ENCODE measurements at regions not wholly inside any gene's neighbourhood (a gene's known extent, or its start where the extent isn't known, plus 50 kb on each side); places are given as distances from the start of the nearest gene placed in this dataset.
"Not testable (repeated sequence)": the region's sequence is repeated elsewhere in the genome, so short reads cannot be mapped to it uniquely, and the experiment has no call there.

DNA sequence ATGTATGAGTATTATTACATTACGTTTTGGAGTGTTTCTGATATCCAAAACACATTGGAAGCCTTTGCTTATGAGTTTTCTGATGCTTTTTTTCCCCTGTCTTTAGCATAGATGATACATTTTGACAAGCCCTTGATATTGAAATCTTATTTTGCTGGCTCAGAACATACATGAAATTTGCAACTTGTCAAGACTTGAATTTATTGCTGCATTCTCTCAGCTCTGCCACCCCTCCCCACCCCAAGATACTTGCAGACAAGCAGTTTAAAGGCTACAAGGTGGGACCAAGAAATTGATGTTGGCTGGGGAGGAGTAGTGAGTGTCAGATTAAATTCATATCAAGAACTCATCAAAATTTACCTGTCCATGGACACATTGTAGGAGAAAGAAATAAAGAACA, 160.2 kb downstream of the GJA1 start:
- Histone ChIP-seq H3K27ac (no peak overlapping the region), H3K4me2 (no peak overlapping the region), H3K79me2 (ENCODE audit: low read depth) (no peaks in the 10 kb centered on the region), H4K20me1 (ENCODE audit: low read depth) (no peaks in the 10 kb centered on the region), H3K9ac (no peak overlapping the region), H3F3A (ENCODE audit: low read depth) (no peaks in the 10 kb centered on the region), H3K36me3 (no peaks in the 10 kb centered on the region), H3K9me3 (ENCODE audit: low read depth) (no peaks in the 10 kb centered on the region), H3K27me3 (no peaks in the 10 kb centered on the region), H2AFZ (replicated peaks) (no peak overlapping the region), H3K4me3 (no peak overlapping the region), H3K4me1 (no peaks in the 10 kb centered on the region)
- Mint-ChIP-seq H3K4me3 (no peak overlapping the region), H3K27ac (no peak overlapping the region), H3K27me3 (ENCODE audit: insufficient read depth, low read depth) (no peaks in the 10 kb centered on the region), H3K36me3 (no peaks in the 10 kb centered on the region), H3K4me1 (peaks cover 17% of the 10 kb centered on the region), H3K9me3 (peaks cover 5% of the 10 kb centered on the region)
- no peak for DNase-seq (ENCODE audit: low spot score)
- TF ChIP-seq EZH2phosphoT487 (IDR thresholded peaks at IDR 0.05) (no peak), EZH2 (IDR thresholded peaks at IDR 0.05) (no peak)
- TF ChIP-seq, protein P1, sequence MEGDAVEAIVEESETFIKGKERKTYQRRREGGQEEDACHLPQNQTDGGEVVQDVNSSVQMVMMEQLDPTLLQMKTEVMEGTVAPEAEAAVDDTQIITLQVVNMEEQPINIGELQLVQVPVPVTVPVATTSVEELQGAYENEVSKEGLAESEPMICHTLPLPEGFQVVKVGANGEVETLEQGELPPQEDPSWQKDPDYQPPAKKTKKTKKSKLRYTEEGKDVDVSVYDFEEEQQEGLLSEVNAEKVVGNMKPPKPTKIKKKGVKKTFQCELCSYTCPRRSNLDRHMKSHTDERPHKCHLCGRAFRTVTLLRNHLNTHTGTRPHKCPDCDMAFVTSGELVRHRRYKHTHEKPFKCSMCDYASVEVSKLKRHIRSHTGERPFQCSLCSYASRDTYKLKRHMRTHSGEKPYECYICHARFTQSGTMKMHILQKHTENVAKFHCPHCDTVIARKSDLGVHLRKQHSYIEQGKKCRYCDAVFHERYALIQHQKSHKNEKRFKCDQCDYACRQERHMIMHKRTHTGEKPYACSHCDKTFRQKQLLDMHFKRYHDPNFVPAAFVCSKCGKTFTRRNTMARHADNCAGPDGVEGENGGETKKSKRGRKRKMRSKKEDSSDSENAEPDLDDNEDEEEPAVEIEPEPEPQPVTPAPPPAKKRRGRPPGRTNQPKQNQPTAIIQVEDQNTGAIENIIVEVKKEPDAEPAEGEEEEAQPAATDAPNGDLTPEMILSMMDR (IDR thresholded peaks at IDR 0.05), result no peak

DNA sequence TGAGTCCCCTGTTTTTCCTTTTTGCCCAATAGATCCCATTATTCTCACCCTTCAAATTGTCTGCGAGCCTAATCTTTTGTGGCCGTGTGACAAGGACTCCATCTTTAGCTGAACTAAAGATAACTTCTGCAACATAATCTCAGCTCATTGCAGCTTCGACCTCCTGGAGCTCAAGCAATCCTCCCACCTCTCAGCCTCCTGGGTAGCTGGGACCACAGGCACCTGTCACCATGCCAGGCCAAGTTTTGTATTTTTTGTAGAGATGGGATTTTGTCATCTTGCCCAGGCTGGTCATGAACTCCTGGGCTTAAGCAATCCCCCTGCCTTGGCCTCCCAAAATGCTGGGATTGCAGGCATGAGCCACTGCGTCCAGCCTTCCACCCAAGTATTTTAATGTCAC, 161.0 kb downstream of the GJA1 start:
- no peak overlapping the region for H3K27ac Mint-ChIP-seq
- Histone ChIP-seq H3K4me2 (no peak overlapping the region), H3K9me3 (ENCODE audit: low read depth) (no peaks in the 10 kb centered on the region), H3K79me2 (ENCODE audit: low read depth) (no peaks in the 10 kb centered on the region), H4K20me1 (ENCODE audit: low read depth) (no peaks in the 10 kb centered on the region), H3K4me1 (no peaks in the 10 kb centered on the region), H3K27ac (no peak overlapping the region), H3F3A (ENCODE audit: low read depth) (no peaks in the 10 kb centered on the region), H2AFZ (replicated peaks) (no peak overlapping the region), H3K27me3 (no peaks in the 10 kb centered on the region), H3K9ac (no peak overlapping the region), H3K4me3 (no peak overlapping the region), H3K36me3 (no peaks in the 10 kb centered on the region)
- TF ChIP-seq EZH2 (IDR thresholded peaks at IDR 0.05) (no peak), EZH2phosphoT487 (IDR thresholded peaks at IDR 0.05) (no peak)
- TF ChIP-seq, protein P1 (IDR thresholded peaks at IDR 0.05), result no peak
- no peak overlapping the region for H3K4me3 Mint-ChIP-seq
- H3K9me3 Mint-ChIP-seq, result peaks cover 5% of the 10 kb centered on the region
- H3K4me1 Mint-ChIP-seq, result peaks cover 9% of the 10 kb centered on the region
- H3K27me3 Mint-ChIP-seq (ENCODE audit: insufficient read depth, low read depth), result no peaks in the 10 kb centered on the region
- H3K36me3 Mint-ChIP-seq, result no peaks in the 10 kb centered on the region
- no peak for DNase-seq (ENCODE audit: low spot score)

DNA sequence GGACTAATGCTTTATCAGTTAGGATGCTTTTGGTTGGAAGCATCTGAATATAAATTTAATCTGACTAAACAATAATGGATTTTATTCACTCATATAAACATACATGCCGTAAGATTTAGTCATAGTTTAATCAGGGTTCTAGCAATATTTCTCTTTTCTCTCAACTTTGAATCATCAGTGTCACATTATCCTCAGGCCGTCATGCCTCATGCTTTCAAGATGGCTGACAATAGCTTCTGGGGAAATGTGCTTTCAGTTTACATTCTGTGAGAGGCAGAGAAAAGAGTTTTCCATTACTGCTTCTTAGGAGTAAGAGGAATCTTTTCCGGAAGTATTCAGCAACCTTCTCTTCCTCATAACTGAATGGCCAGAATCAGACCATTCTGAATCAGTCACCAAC, 162.2 kb downstream of the GJA1 start:
- H3K79me2 ChIP-seq (ENCODE audit: low read depth), result no peaks in the 10 kb centered on the region
- no peak overlapping the region for H3K9ac ChIP-seq
- no peak overlapping the region for H3K4me3 Mint-ChIP-seq
- peak overlapping the region; percentile 75 for H2AFZ ChIP-seq (replicated peaks)
- H3K4me1 Mint-ChIP-seq, result peaks cover 3% of the 10 kb centered on the region
- H3F3A ChIP-seq (ENCODE audit: low read depth), result no peaks in the 10 kb centered on the region
- H3K27ac ChIP-seq, result no peak overlapping the region
- TF ChIP-seq EZH2 (IDR thresholded peaks at IDR 0.05), result no peak
- TF ChIP-seq, protein P1 (IDR thresholded peaks at IDR 0.05), result no peak
- no peak for TF ChIP-seq EZH2phosphoT487 (IDR thresholded peaks at IDR 0.05)
- no peak overlapping the region for H3K4me2 ChIP-seq
- DNase-seq (ENCODE audit: low spot score), result no peak
- H3K4me3 ChIP-seq, result no peak overlapping the region
- H3K27me3 ChIP-seq, result no peaks in the 10 kb centered on the region
- H3K27me3 Mint-ChIP-seq (ENCODE audit: insufficient read depth, low read depth), result no peaks in the 10 kb centered on the region
- peaks cover 3% of the 10 kb centered on the region for H3K9me3 Mint-ChIP-seq
- H4K20me1 ChIP-seq (ENCODE audit: low read depth), result no peaks in the 10 kb centered on the region
- H3K4me1 ChIP-seq, result no peaks in the 10 kb centered on the region
- H3K36me3 Mint-ChIP-seq, result no peaks in the 10 kb centered on the region
- no peak overlapping the region for H3K27ac Mint-ChIP-seq
- H3K9me3 ChIP-seq (ENCODE audit: low read depth), result no peaks in the 10 kb centered on the region
- no peaks in the 10 kb centered on the region for H3K36me3 ChIP-seq

DNA sequence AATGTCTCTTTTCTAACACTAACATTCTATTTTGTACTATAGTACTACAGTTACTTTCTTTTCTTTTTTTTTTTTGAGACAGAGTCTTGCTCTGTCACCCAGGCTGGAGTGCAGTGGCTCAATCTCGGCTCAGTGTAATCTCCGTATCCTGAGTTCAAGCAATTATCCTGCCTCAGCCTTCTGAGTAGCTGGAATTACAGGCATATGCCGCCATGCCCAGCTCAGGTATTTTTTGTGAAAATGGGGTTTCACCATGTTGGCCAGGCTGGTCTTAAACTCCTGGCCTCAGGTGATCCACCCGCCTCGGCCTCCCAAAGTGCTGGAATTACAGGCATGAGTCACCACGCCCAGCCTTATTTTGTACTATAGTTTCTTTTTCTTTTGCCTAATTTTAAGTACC, 163.9 kb downstream of the GJA1 start:
- H3K4me3 ChIP-seq; H3K4me1 Mint-ChIP-seq; H3K4me2 ChIP-seq; H4K20me1 ChIP-seq (ENCODE audit: low read depth); H3K27me3 ChIP-seq; H3K36me3 ChIP-seq; H3K27me3 Mint-ChIP-seq (ENCODE audit: insufficient read depth, low read depth); H3K9me3 ChIP-seq (ENCODE audit: low read depth); H3K9ac ChIP-seq; H3K36me3 Mint-ChIP-seq; H3K4me3 Mint-ChIP-seq; H2AFZ ChIP-seq (replicated peaks); H3K9me3 Mint-ChIP-seq; H3K27ac ChIP-seq; DNase-seq (ENCODE audit: low spot score); H3K27ac Mint-ChIP-seq; H3K79me2 ChIP-seq (ENCODE audit: low read depth); H3K4me1 ChIP-seq; H3F3A ChIP-seq (ENCODE audit: low read depth): not testable (repeated sequence)

Measured in neural progenitor cell (in vitro differentiated cells).